ENCODE measurements at regions not wholly inside any gene's neighbourhood (a gene's known extent, or its start where the extent isn't known, plus 50 kb on each side); places are given as distances from the start of the nearest gene placed in this dataset.
"Not testable (repeated sequence)": the region's sequence is repeated elsewhere in the genome, so short reads cannot be mapped to it uniquely, and the experiment has no call there.

- Histone ChIP-seq H3K4me1 (ENCODE audit: insufficient read depth, insufficient read length) (no peaks in the 10 kb centered on the region), H3K9me3 (ENCODE audit: insufficient read depth, low read length) (no peaks in the 10 kb centered on the region), H3K27me3 (ENCODE audit: insufficient read depth, insufficient read length) (no peaks in the 10 kb centered on the region), H3K4me3 (ENCODE audit: insufficient read length, low read depth) (no peak overlapping the region), H3K36me3 (ENCODE audit: insufficient read depth, insufficient read length, low read length) (no peaks in the 10 kb centered on the region), H3K9ac (ENCODE audit: insufficient read length, low read depth) (no peak overlapping the region)
- DNase-seq (ENCODE audit: low read depth, low spot score): no peak
- TF ChIP-seq ZNF274 (IDR thresholded peaks at IDR 0.05; ENCODE audit: low read depth, low read length): no peak
- TF ChIP-seq YY1 (IDR thresholded peaks at IDR 0.05; ENCODE audit: insufficient read depth, insufficient read length): no peak
- TF ChIP-seq SUZ12 (IDR thresholded peaks at IDR 0.05; ENCODE audit: extremely low read depth, insufficient read depth, insufficient read length): no peak
These were observed 61.9 kb upstream of the ADGRL2 start for GRCh38 chr1:81738875-81739274.

GRCh38 chr1:81733480-81733879 lies 67.3 kb upstream of the ADGRL2 start:
- Histone ChIP-seq H3K9ac (ENCODE audit: insufficient read length, low read depth) (no peak overlapping the region), H3K9me3 (ENCODE audit: insufficient read depth, low read length) (no peaks in the 10 kb centered on the region), H3K4me3 (ENCODE audit: insufficient read length, low read depth) (no peak overlapping the region), H3K4me1 (ENCODE audit: insufficient read depth, insufficient read length) (no peaks in the 10 kb centered on the region), H3K27me3 (ENCODE audit: insufficient read depth, insufficient read length) (no peaks in the 10 kb centered on the region), H3K36me3 (ENCODE audit: insufficient read depth, insufficient read length, low read length) (no peaks in the 10 kb centered on the region)
- peak; percentile 42 for DNase-seq (ENCODE audit: low read depth, low spot score)
- TF ChIP-seq SUZ12 (IDR thresholded peaks at IDR 0.05; ENCODE audit: extremely low read depth, insufficient read depth, insufficient read length) (no peak), YY1 (IDR thresholded peaks at IDR 0.05; ENCODE audit: insufficient read depth, insufficient read length) (no peak)

- Histone ChIP-seq H3K4me3 (ENCODE audit: insufficient read length, low read depth) (no peak overlapping the region), H3K9me3 (ENCODE audit: insufficient read depth, low read length) (no peaks in the 10 kb centered on the region), H3K27me3 (ENCODE audit: insufficient read depth, insufficient read length) (no peaks in the 10 kb centered on the region), H3K36me3 (ENCODE audit: insufficient read depth, insufficient read length, low read length) (no peaks in the 10 kb centered on the region), H3K9ac (ENCODE audit: insufficient read length, low read depth) (no peak overlapping the region), H3K4me1 (ENCODE audit: insufficient read depth, insufficient read length) (no peaks in the 10 kb centered on the region)
- DNase-seq (ENCODE audit: low read depth, low spot score): no peak
- TF ChIP-seq ZNF274 (IDR thresholded peaks at IDR 0.05; ENCODE audit: low read depth, low read length) (no peak), SUZ12 (IDR thresholded peaks at IDR 0.05; ENCODE audit: extremely low read depth, insufficient read depth, insufficient read length) (no peak), YY1 (IDR thresholded peaks at IDR 0.05; ENCODE audit: insufficient read depth, insufficient read length) (no peak)
These were observed 68.7 kb upstream of the ADGRL2 start for GRCh38 chr1:81731989-81732388.

GRCh38 chr1:81730881-81731280 lies 69.9 kb upstream of the ADGRL2 start:
- DNase-seq (ENCODE audit: low read depth, low spot score): no peak
- Histone ChIP-seq H3K9me3 (ENCODE audit: insufficient read depth, low read length) (no peaks in the 10 kb centered on the region), H3K36me3 (ENCODE audit: insufficient read depth, insufficient read length, low read length) (no peaks in the 10 kb centered on the region), H3K27me3 (ENCODE audit: insufficient read depth, insufficient read length) (no peaks in the 10 kb centered on the region), H3K4me3 (ENCODE audit: insufficient read length, low read depth) (no peak overlapping the region), H3K9ac (ENCODE audit: insufficient read length, low read depth) (no peak overlapping the region), H3K4me1 (ENCODE audit: insufficient read depth, insufficient read length) (no peaks in the 10 kb centered on the region)
- TF ChIP-seq ZNF274 (IDR thresholded peaks at IDR 0.05; ENCODE audit: low read depth, low read length) (no peak), YY1 (IDR thresholded peaks at IDR 0.05; ENCODE audit: insufficient read depth, insufficient read length) (no peak), SUZ12 (IDR thresholded peaks at IDR 0.05; ENCODE audit: extremely low read depth, insufficient read depth, insufficient read length) (no peak)

- H3K4me3 ChIP-seq (ENCODE audit: insufficient read length, low read depth); H3K4me1 ChIP-seq (ENCODE audit: insufficient read depth, insufficient read length); H3K9ac ChIP-seq (ENCODE audit: insufficient read length, low read depth); H3K36me3 ChIP-seq (ENCODE audit: insufficient read depth, insufficient read length, low read length); H3K27me3 ChIP-seq (ENCODE audit: insufficient read depth, insufficient read length); DNase-seq (ENCODE audit: low read depth, low spot score); H3K9me3 ChIP-seq (ENCODE audit: insufficient read depth, low read length): not testable (repeated sequence)
These were observed 70.4 kb upstream of the ADGRL2 start for GRCh38 chr1:81730299-81730698.

- Histone ChIP-seq H3K4me1 (ENCODE audit: insufficient read depth, insufficient read length) (no peaks in the 10 kb centered on the region), H3K4me3 (ENCODE audit: insufficient read length, low read depth) (no peak overlapping the region), H3K9ac (ENCODE audit: insufficient read length, low read depth) (no peak overlapping the region), H3K36me3 (ENCODE audit: insufficient read depth, insufficient read length, low read length) (no peaks in the 10 kb centered on the region), H3K9me3 (ENCODE audit: insufficient read depth, low read length) (no peaks in the 10 kb centered on the region), H3K27me3 (ENCODE audit: insufficient read depth, insufficient read length) (no peaks in the 10 kb centered on the region)
- TF ChIP-seq YY1 (IDR thresholded peaks at IDR 0.05; ENCODE audit: insufficient read depth, insufficient read length) (no peak), SUZ12 (IDR thresholded peaks at IDR 0.05; ENCODE audit: extremely low read depth, insufficient read depth, insufficient read length) (no peak), ZNF274 (IDR thresholded peaks at IDR 0.05; ENCODE audit: low read depth, low read length) (no peak)
- no peak for DNase-seq (ENCODE audit: low read depth, low spot score)
These were observed 70.9 kb upstream of the ADGRL2 start for GRCh38 chr1:81729818-81730217.

GRCh38 chr1:81729239-81729638 lies 71.5 kb upstream of the ADGRL2 start:
- no peaks in the 10 kb centered on the region for H3K9me3 ChIP-seq (ENCODE audit: insufficient read depth, low read length)
- H3K36me3 ChIP-seq (ENCODE audit: insufficient read depth, insufficient read length, low read length): no peaks in the 10 kb centered on the region
- H3K27me3 ChIP-seq (ENCODE audit: insufficient read depth, insufficient read length): no peaks in the 10 kb centered on the region
- no peak for DNase-seq (ENCODE audit: low read depth, low spot score)
- no peaks in the 10 kb centered on the region for H3K4me1 ChIP-seq (ENCODE audit: insufficient read depth, insufficient read length)
- TF ChIP-seq SUZ12 (IDR thresholded peaks at IDR 0.05; ENCODE audit: extremely low read depth, insufficient read depth, insufficient read length) (no peak), YY1 (IDR thresholded peaks at IDR 0.05; ENCODE audit: insufficient read depth, insufficient read length) (no peak), ZNF274 (IDR thresholded peaks at IDR 0.05; ENCODE audit: low read depth, low read length) (no peak)
- no peak overlapping the region for H3K4me3 ChIP-seq (ENCODE audit: insufficient read length, low read depth)
- no peak overlapping the region for H3K9ac ChIP-seq (ENCODE audit: insufficient read length, low read depth)

GRCh38 chr1:81725823-81726222 lies 74.9 kb upstream of the ADGRL2 start:
- no peaks in the 10 kb centered on the region for H3K9me3 ChIP-seq (ENCODE audit: insufficient read depth, low read length)
- no peaks in the 10 kb centered on the region for H3K36me3 ChIP-seq (ENCODE audit: insufficient read depth, insufficient read length, low read length)
- no peak for DNase-seq (ENCODE audit: low read depth, low spot score)
- H3K27me3 ChIP-seq (ENCODE audit: insufficient read depth, insufficient read length): no peaks in the 10 kb centered on the region
- H3K4me3 ChIP-seq (ENCODE audit: insufficient read length, low read depth): no peak overlapping the region
- H3K9ac ChIP-seq (ENCODE audit: insufficient read length, low read depth): no peak overlapping the region
- TF ChIP-seq SUZ12 (IDR thresholded peaks at IDR 0.05; ENCODE audit: extremely low read depth, insufficient read depth, insufficient read length): no peak
- TF ChIP-seq ZNF274 (IDR thresholded peaks at IDR 0.05; ENCODE audit: low read depth, low read length): no peak
- no peak for TF ChIP-seq YY1 (IDR thresholded peaks at IDR 0.05; ENCODE audit: insufficient read depth, insufficient read length)
- no peaks in the 10 kb centered on the region for H3K4me1 ChIP-seq (ENCODE audit: insufficient read depth, insufficient read length)

- not testable (repeated sequence) for DNase-seq (ENCODE audit: low read depth, low spot score); H3K4me1 ChIP-seq (ENCODE audit: insufficient read depth, insufficient read length); H3K9me3 ChIP-seq (ENCODE audit: insufficient read depth, low read length); H3K36me3 ChIP-seq (ENCODE audit: insufficient read depth, insufficient read length, low read length); H3K4me3 ChIP-seq (ENCODE audit: insufficient read length, low read depth); H3K9ac ChIP-seq (ENCODE audit: insufficient read length, low read depth); H3K27me3 ChIP-seq (ENCODE audit: insufficient read depth, insufficient read length)
These were observed 78.0 kb upstream of the ADGRL2 start for GRCh38 chr1:81722631-81723328.

- not testable (repeated sequence) for H3K9me3 ChIP-seq (ENCODE audit: insufficient read depth, low read length); H3K36me3 ChIP-seq (ENCODE audit: insufficient read depth, insufficient read length, low read length); H3K27me3 ChIP-seq (ENCODE audit: insufficient read depth, insufficient read length); H3K4me3 ChIP-seq (ENCODE audit: insufficient read length, low read depth); DNase-seq (ENCODE audit: low read depth, low spot score); H3K9ac ChIP-seq (ENCODE audit: insufficient read length, low read depth); H3K4me1 ChIP-seq (ENCODE audit: insufficient read depth, insufficient read length)
These were observed 80.5 kb upstream of the ADGRL2 start for GRCh38 chr1:81720256-81720655.
